D721Med (cell line): ENCODE measurements at regions not wholly inside any gene's neighbourhood (a gene's known extent, or its start where the extent isn't known, plus 50 kb on each side); places are given as distances from the start of the nearest gene placed in this dataset.

Experiments used
- DNase-seq: peaks from one replicate; pipeline ENCODE4 v3.0.0; 2011; ENCODE audit warnings: low spot score; ENCODE audit not compliant: insufficient read length
- FAIRE-seq: peaks from 2 replicates; lab custom pipeline; 2011; peaks lifted over from hg19 to GRCh38; lab: Jason Lieb, UNC
- TF ChIP-seq, protein P1 (sequence below): IDR thresholded peaks from 2 replicates; pipeline ENCODE4 v1.5.1; 2012; ENCODE audit warnings: mild to moderate bottlenecking, control low read depth; ENCODE audit not compliant: insufficient read depth; ENCODE audit errors: missing control alignments

DNA sequence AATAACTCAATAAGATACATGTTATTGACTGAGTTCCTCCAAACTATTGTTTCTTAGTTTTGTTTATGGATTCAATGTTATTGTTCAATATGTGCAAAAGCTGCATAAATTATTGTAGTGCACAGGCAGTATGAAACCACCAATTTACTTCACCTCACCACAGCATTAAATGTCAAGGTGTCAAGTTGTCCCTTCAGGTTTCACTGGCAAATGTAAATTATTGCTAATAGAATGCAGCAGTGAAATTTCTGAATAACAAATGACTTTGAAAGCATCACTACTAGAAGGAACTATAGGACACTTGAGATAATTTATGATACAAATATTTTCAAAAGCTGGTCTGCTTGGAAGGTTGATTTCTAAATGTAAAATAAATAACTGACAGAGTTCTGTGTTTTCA lies 116.4 kb upstream of the PTPRD start:
- DNase-seq: no peak
- no peak for FAIRE-seq
- TF ChIP-seq, protein P1, sequence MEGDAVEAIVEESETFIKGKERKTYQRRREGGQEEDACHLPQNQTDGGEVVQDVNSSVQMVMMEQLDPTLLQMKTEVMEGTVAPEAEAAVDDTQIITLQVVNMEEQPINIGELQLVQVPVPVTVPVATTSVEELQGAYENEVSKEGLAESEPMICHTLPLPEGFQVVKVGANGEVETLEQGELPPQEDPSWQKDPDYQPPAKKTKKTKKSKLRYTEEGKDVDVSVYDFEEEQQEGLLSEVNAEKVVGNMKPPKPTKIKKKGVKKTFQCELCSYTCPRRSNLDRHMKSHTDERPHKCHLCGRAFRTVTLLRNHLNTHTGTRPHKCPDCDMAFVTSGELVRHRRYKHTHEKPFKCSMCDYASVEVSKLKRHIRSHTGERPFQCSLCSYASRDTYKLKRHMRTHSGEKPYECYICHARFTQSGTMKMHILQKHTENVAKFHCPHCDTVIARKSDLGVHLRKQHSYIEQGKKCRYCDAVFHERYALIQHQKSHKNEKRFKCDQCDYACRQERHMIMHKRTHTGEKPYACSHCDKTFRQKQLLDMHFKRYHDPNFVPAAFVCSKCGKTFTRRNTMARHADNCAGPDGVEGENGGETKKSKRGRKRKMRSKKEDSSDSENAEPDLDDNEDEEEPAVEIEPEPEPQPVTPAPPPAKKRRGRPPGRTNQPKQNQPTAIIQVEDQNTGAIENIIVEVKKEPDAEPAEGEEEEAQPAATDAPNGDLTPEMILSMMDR: no peak

DNA sequence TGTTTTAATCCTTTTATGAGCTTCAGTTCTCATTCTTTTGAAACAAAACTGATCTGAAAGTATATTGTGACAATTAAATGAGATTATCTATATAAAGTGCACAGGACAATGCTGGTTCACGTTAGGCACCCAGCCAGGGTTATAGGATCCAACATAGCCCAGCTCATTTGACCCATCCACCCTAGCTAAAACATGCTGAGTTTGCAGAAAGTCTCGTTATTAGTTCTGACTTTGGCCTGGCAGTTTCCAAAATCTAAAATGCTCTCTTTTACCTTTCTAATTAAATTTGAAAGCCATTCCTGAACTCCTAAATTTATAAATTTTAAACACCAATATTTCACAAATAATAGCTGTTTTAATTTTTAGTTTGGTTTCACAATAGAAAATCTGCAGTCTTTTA lies 131.9 kb upstream of the PTPRD start:
- DNase-seq (no peak), FAIRE-seq (no peak)
- TF ChIP-seq, protein P1: no peak

DNA sequence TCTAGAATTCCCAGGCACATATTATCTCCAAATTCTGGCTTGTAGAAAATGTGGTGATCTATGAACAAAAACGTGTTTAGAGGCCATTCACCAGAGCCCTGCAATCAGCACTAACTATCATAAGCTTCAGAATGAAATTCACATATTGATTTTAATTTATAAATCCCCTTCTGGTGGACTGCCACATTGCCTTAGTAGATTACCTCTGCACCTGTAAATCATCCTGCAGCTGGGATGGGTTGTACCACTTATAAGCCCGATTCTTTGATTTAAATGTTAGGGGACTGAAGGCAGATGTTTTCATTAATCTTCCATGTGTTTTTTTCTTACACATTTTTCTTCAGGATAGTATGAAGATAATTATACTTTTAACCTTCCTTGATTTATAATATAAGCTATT lies 140.7 kb upstream of the PTPRD start:
- FAIRE-seq (no peak), DNase-seq (no peak)
- TF ChIP-seq, protein P1: no peak

DNA sequence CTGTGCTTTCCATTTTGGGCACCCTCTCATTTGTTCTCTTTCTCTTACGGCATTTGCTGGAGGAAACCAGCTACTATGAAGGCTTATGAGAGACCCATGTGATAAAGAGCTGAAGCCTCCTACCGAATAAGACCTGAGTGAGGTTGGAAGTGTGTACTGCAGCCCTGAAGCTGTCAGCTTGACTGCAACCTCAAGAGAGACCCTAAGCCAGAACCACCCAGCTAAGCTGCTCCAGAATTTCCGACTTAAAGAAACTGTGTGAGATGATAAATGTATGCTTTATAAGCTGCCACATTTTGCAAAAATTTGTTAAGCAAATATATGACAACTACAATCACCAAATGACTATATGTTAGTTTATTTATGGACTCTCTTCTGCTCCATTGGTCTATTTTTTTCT lies 151.7 kb upstream of the PTPRD start:
- no peak for DNase-seq
- TF ChIP-seq, protein P1: no peak
- no peak for FAIRE-seq

DNA sequence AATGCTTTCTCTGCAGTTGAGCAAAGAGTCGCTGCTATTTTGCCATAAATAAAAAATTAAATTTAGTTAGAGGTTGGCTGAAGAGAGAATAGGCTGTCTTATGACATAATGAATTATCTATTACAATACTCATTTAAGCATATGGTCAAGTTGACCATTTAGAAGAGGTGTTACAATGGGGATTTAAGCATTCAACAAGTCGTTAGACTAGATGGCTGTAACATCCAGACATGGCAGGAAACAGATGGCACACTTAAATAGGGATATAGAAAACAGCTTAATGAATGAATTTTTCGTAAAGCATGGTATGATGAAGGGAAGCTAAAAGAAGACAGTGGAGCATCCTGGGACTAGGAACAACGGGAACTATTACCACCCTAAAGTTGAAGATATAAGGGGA lies 160.3 kb upstream of the PTPRD start:
- DNase-seq (no peak), FAIRE-seq (no peak)
- TF ChIP-seq, protein P1: no peak

DNA sequence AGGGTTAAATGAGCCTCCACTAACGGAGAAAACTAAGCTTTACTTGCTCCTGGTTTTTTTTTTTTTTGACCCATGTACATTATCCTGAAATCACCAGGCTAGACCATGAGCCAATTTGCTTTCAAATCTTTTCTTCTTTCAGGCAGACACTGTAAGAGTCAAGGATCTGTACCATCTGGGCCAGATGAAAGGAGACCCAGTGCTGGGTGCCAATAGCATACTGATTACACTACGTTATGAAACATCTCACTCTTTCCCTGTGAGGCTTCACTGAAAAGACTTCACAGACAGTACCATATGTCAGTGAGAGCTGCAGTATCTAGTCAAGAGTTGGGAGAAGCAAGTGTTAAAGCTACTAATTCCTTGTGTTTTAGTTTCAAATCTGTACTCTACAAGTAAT lies 161.2 kb upstream of the PTPRD start:
- TF ChIP-seq, protein P1: no peak
- no peak for FAIRE-seq
- no peak for DNase-seq

DNA sequence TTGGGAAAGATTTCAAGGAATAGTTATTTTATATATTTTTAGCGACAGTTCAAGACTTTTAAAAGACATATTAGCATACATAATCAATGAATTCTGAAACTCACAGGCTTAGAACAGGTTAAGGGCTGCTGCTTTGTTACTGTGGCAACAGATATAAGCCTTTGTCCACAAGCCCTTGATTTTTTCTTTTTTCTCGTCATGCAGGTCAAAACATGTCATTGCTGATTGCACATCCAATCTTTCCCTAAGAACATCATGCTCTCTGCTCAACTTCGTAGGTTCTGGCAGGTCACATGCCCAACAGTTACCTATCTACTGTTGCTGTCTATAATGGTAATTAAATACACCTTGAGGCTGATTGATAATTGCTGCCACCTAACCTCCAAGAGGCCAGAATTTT lies 172.5 kb upstream of the PTPRD start:
- no peak for FAIRE-seq
- TF ChIP-seq, protein P1: no peak

More for the DNA sequence above, 172.5 kb upstream of the PTPRD start:
- DNase-seq: no peak
